ENCODE measurements at regions not wholly inside any gene's neighbourhood (a gene's known extent, or its start where the extent isn't known, plus 50 kb on each side); places are given as distances from the start of the nearest gene placed in this dataset.

DNA sequence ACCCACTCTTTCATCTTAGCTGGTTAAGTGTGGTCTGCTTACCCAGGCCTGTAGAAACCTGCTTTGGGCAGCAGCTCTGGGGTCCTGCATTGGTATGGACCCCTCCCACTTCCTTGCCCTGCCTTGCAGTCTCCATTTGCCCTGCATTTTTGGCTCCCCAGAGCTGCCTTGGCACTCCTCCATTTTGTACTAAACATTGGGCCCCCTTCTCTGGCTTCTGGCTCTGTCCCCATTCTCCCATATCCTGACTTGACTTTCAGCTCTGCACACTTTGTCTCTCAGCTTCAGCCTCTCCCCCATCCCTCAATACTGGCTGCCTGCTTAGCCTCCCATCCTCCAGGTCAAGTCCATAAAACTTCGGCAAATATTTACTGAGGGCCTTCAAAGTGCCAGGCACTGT is 145.5 kb upstream of the PELI1 start:
- peaks cover 4 to 6% of the 10 kb centered on the region in 2 donors for H3K4me1 Mint-ChIP-seq
- no peak overlapping the region for H3K4me3 Mint-ChIP-seq
- no peak for DNase-seq
- peaks cover 0 to 1% of the 10 kb centered on the region in 2 donors for H3K36me3 Mint-ChIP-seq
- H3K9me3 Mint-ChIP-seq: no peaks in the 10 kb centered on the region
- H3K27me3 Mint-ChIP-seq: peaks cover 0 to 4% of the 10 kb centered on the region in 2 donors
- ATAC-seq (replicated peaks): no peak
- H3K27ac Mint-ChIP-seq: no peak overlapping the region

DNA sequence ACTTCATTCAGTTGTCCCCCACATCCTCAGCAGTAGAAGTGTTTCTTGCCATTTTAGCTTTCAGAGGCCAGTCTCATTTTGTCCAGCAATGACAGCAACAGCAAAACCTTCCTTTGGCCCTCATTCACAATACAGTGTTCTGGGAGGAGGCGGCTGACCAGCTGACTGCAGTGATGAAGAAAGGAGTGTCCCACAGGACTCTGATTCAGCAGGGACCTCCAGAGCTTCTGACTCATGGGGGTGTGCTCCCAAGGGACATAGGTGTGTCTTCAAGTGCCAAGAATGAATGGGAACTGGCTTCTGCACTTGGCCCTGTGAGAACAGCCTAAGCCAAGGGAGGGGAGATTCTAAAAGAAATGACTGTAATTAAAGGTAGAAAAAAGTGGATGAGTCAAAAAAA is 147.0 kb upstream of the PELI1 start:
- DNase-seq (no peak), ATAC-seq (replicated peaks) (peak; percentile 21 to 38)
- H3K9me3 Mint-ChIP-seq: peaks cover 0 to 2% of the 10 kb centered on the region in 2 donors
- no peak overlapping the region for H3K4me3 Mint-ChIP-seq
- peaks cover 0 to 1% of the 10 kb centered on the region in 2 donors for H3K36me3 Mint-ChIP-seq
- no peak overlapping the region for H3K27ac Mint-ChIP-seq
- peaks cover 18% of the 10 kb centered on the region in 2 donors for H3K4me1 Mint-ChIP-seq
- peaks cover 7 to 8% of the 10 kb centered on the region in 2 donors for H3K27me3 Mint-ChIP-seq

- Mint-ChIP-seq H3K4me1 (peaks cover 19 to 21% of the 10 kb centered on the region in 2 donors), H3K36me3 (no peaks in the 10 kb centered on the region), H3K27ac (no peak overlapping the region), H3K9me3 (peaks cover 0 to 3% of the 10 kb centered on the region in 2 donors), H3K4me3 (no peak overlapping the region), H3K27me3 (peaks cover 15 to 17% of the 10 kb centered on the region in 2 donors)
- ATAC-seq (replicated peaks): peak; percentile 81 to 83
- no peak for DNase-seq
Measured at GRCh38 chr2:64295326-64296139, 151.3 kb upstream of the PELI1 start.

DNA sequence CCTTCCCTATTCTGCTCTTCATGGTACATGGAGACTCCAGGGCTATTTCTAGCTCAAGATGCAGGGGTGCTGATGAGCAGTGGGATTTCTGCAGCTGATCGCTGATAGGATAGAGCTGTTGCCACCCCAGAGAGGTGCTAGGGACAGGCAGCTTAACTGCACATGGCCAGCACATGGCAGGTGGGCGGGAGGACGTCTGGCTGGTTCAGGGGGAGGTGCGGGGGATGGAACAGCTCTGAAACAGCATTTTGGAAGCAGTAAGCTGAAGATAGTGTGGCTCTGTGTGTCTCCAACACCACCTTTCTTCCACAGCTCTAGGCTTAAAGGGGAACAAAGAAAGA is 151.9 kb upstream of the PELI1 start:
- no peaks in the 10 kb centered on the region for H3K36me3 Mint-ChIP-seq
- H3K9me3 Mint-ChIP-seq: peaks cover 0 to 3% of the 10 kb centered on the region in 2 donors
- ATAC-seq (replicated peaks) (peak in 1 of 2 donors; percentile 46), DNase-seq (no peak)
- H3K4me1 Mint-ChIP-seq: peaks cover 17 to 19% of the 10 kb centered on the region in 2 donors
- H3K4me3 Mint-ChIP-seq: no peak overlapping the region
- no peak overlapping the region for H3K27ac Mint-ChIP-seq
- peaks cover 15 to 17% of the 10 kb centered on the region in 2 donors for H3K27me3 Mint-ChIP-seq

DNA sequence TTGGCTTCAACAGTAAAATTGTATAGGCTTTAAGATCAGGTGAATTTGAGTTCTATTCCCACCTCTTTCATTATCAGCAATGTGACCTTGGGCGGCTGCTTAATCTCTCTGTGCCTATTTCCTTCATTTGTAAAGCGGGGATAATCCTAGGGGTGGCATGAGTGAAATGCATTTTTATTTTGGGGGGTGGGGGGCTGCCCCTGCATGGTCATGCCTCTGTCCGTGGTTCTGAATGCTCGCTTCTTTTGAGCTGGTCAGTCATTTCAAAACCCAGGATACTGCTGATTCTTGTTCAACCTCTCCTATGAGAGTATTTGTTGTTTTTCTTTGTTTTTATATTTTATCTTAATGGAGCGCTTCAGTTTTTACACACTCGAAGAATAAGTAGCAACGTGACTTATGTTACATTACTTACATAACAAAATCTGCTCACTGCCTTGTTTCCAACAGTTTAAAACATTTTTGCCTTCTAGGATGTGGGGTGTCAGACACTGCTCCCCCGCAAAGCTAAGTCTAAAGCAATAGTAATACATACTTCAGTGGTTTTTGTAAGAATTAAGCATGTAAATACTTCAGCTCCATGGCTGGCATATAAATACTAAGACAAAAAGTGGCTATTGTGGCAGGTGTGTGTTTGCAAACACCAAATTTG is 152.6 kb upstream of the PELI1 start:
- Mint-ChIP-seq H3K9me3 (peaks cover 0 to 3% of the 10 kb centered on the region in 2 donors), H3K4me3 (no peak overlapping the region), H3K36me3 (no peaks in the 10 kb centered on the region), H3K4me1 (peaks cover 15% of the 10 kb centered on the region in 2 donors), H3K27ac (no peak overlapping the region), H3K27me3 (peaks cover 15 to 17% of the 10 kb centered on the region in 2 donors)
- DNase-seq (no peak), ATAC-seq (replicated peaks) (no peak)

GRCh38 chr2:64298161-64298560 is 153.9 kb upstream of the PELI1 start:
- peaks cover 15 to 17% of the 10 kb centered on the region in 2 donors for H3K27me3 Mint-ChIP-seq
- ATAC-seq (replicated peaks) (no peak), DNase-seq (no peak)
- peak overlapping the region; percentile 63 for H3K27ac Mint-ChIP-seq
- H3K9me3 Mint-ChIP-seq: peaks cover 0 to 3% of the 10 kb centered on the region in 2 donors
- H3K4me1 Mint-ChIP-seq: peaks cover 15% of the 10 kb centered on the region in 2 donors
- H3K4me3 Mint-ChIP-seq: no peak overlapping the region
- no peaks in the 10 kb centered on the region for H3K36me3 Mint-ChIP-seq

GRCh38 chr2:64300066-64300465 is 153.9 kb upstream of the LGALSL start:
- DNase-seq (no peak), ATAC-seq (replicated peaks) (no peak)
- H3K4me1 Mint-ChIP-seq: peaks cover 12 to 14% of the 10 kb centered on the region in 2 donors
- H3K9me3 Mint-ChIP-seq: peaks cover 0 to 3% of the 10 kb centered on the region in 2 donors
- no peak overlapping the region for H3K4me3 Mint-ChIP-seq
- H3K36me3 Mint-ChIP-seq: no peaks in the 10 kb centered on the region
- H3K27me3 Mint-ChIP-seq: peaks cover 12 to 17% of the 10 kb centered on the region in 2 donors
- no peak overlapping the region for H3K27ac Mint-ChIP-seq

DNA sequence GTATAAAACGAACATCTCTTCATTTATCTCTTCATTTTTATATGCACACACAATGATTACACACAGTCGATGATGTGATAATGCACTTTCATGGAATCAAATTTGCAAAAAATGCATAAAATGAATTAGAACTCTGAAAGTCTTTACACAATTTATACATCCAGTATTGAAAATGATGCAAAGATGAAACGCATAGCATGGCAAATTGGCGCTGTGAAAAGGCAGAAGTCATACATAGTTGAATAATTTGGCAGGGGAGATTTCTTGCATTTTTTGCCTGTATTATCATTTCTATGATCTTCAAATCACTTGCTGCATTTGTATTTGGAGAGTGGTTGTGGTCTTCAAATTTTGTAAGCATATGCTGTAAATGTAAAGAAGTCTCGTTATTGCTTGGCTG is 150.7 kb upstream of the LGALSL start:
- DNase-seq: no peak
- Mint-ChIP-seq H3K9me3 (peaks cover 0 to 3% of the 10 kb centered on the region in 2 donors), H3K4me1 (no peaks in the 10 kb centered on the region), H3K36me3 (no peaks in the 10 kb centered on the region), H3K27me3 (peaks cover 2 to 4% of the 10 kb centered on the region in 2 donors), H3K27ac (no peak overlapping the region), H3K4me3 (no peak overlapping the region)
- no peak for ATAC-seq (replicated peaks)

DNA sequence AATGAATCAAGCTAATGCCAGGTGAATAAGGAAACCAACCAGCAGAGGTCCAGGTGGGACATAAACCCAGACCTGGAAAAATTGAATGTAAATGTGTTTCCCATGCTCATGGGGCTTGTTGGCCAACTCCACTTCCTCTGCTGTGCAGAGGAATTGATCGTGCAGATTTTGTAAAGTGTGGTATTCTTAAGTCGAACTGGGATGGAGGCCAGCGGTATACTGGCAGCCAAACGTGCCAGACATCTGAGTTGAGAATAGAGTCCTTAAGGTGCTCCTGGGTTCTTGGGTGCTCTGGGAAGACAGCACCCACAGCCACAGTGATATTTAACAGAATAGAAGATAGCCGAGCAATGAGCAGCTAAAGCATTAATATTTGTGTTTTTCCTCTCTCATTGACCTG is 146.5 kb upstream of the LGALSL start:
- Mint-ChIP-seq H3K4me1 (peaks cover 5 to 13% of the 10 kb centered on the region in 2 donors), H3K4me3 (no peak overlapping the region), H3K27me3 (no peaks in the 10 kb centered on the region), H3K9me3 (peaks cover 0 to 3% of the 10 kb centered on the region in 2 donors), H3K27ac (no peak overlapping the region), H3K36me3 (no peaks in the 10 kb centered on the region)
- ATAC-seq (replicated peaks) (no peak), DNase-seq (no peak)

DNA sequence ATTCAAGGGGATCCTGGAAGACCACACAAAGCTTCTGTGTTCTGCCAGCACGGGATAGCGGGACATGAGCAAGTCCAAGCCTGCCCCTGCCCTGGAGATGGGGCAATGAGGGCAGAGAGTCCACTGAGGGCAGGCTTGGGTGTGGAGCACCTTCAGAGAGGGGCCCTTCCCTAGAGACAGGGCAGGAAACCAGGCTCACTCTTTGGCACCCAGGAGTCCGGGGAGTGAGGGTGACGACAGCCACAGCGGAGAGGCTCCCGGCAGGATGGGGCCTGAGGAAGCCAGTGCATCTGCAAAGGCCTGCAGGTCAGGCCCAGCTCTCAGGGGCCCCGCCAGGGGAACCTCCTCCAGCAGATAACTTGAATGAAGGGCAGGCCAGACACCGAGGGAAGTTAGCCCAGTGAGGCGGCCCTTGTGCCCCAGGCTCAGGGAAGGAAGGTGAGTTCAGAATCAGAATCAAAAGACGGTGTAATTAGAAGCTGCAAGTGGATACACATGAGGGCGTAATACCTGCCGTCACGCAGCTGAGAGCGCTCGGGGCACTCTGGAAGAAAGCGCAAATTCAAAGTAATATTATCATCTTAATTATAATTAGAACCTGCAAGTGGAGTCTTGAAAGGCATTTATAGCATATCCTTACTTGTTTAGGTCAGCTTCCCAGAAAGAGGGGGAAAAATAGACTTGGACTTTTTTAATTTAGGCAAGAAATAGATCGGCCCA is 142.6 kb upstream of the LGALSL start:
- Mint-ChIP-seq H3K36me3 (no peaks in the 10 kb centered on the region), H3K4me3 (no peak overlapping the region), H3K27ac (peak overlapping the region; percentile 60), H3K4me1 (peaks cover 8 to 15% of the 10 kb centered on the region in 2 donors), H3K9me3 (no peaks in the 10 kb centered on the region), H3K27me3 (no peaks in the 10 kb centered on the region)
- ATAC-seq (replicated peaks) (no peak), DNase-seq (no peak)

- H3K9me3 Mint-ChIP-seq: no peaks in the 10 kb centered on the region
- peak overlapping the region; percentile 11 for H3K27ac Mint-ChIP-seq
- H3K27me3 Mint-ChIP-seq: no peaks in the 10 kb centered on the region
- no peak overlapping the region for H3K4me3 Mint-ChIP-seq
- ATAC-seq (replicated peaks) (peak in 1 of 2 donors; percentile 33), DNase-seq (no peak)
- no peaks in the 10 kb centered on the region for H3K36me3 Mint-ChIP-seq
- peaks cover 8 to 15% of the 10 kb centered on the region in 2 donors for H3K4me1 Mint-ChIP-seq
Measured at GRCh38 chr2:64311948-64312621, 141.9 kb upstream of the LGALSL start.

DNA sequence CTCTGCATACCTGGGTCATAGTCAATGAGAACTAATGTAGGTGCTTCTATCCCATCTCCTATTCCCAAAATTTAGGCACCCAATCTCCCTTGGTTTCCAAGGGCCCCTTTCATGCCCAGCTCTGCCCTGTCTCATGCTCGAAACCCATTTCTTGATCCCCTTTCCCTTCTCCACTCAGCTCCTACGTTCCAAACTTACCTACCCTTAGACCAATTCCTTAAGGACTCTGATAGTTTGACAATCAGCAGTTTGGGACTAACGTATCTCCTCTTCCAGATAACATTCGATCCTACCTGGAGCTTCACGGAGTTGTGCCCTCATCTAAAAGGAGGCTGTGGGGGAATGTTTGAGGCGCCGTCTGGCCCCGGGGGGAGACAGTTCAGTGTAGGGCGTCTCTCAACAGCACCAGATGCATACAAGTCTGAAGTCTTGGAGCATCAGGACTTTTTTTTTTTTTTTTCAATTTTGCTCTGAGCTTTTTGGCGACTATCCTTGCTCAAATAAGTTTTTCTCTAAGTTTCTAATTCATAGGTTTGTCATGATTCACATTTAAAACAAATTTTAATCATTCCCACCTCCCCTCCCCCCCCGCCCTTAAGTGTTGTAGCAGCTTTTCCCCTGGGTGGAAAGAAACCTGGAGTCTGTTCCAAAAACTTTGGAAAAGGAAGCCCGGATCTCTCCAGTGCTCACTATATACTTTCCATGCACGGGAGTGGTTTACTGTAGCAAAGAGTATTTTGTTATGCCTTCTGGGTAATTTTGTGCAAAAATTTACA is 141.2 kb upstream of the LGALSL start:
- no peaks in the 10 kb centered on the region for H3K36me3 Mint-ChIP-seq
- no peak for DNase-seq
- peaks cover 8 to 16% of the 10 kb centered on the region in 2 donors for H3K4me1 Mint-ChIP-seq
- H3K27ac Mint-ChIP-seq: no peak overlapping the region
- H3K27me3 Mint-ChIP-seq: no peaks in the 10 kb centered on the region
- no peaks in the 10 kb centered on the region for H3K9me3 Mint-ChIP-seq
- ATAC-seq (replicated peaks): no peak
- H3K4me3 Mint-ChIP-seq: no peak overlapping the region

GRCh38 chr2:64313398-64313723 is 140.6 kb upstream of the LGALSL start:
- DNase-seq (no peak), ATAC-seq (replicated peaks) (no peak)
- Mint-ChIP-seq H3K9me3 (no peaks in the 10 kb centered on the region), H3K4me1 (peaks cover 12 to 21% of the 10 kb centered on the region in 2 donors), H3K27ac (no peak overlapping the region), H3K4me3 (no peak overlapping the region), H3K36me3 (no peaks in the 10 kb centered on the region), H3K27me3 (no peaks in the 10 kb centered on the region)

All from stimulated activated naive B cell treated with anti-CD40 and anti-IgM and Interleukin-4, amounts not matched to agents 10 μg/mL and 1 μg/mL and 100 μg/mL, for 72 hours (primary cell).